GM21529 (cell line): ENCODE measurements at regions not wholly inside any gene's neighbourhood (a gene's known extent, or its start where the extent isn't known, plus 50 kb on each side); places are given as distances from the start of the nearest gene placed in this dataset.

Experiments used
- ATAC-seq: cut with Tn5 transposase; IDR thresholded peaks from one replicate; pipeline ENCODE4 v1.9.1; 2021; ENCODE audit not compliant: unreplicated experiment

DNA sequence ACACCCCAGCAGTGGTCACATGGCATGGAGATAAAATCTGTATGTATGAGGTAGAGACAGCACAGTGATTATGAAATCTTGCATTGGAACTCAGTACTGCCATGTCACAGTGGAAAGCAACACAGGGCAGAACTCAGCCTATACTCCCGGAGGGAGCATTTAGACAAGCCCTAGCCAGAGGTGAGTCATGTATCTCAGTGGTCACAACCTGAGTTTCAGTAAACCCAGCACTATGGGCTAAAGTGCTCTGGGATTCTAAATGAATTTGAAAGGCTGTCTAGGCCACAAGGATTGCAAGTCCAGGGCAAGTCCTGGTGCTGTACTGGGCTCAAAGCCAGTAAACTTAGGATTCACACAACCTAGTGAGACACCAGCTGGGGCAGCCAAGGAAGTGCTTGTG lies 1717.1 kb upstream of the RAG2 start:
- ATAC-seq, result no peak

DNA sequence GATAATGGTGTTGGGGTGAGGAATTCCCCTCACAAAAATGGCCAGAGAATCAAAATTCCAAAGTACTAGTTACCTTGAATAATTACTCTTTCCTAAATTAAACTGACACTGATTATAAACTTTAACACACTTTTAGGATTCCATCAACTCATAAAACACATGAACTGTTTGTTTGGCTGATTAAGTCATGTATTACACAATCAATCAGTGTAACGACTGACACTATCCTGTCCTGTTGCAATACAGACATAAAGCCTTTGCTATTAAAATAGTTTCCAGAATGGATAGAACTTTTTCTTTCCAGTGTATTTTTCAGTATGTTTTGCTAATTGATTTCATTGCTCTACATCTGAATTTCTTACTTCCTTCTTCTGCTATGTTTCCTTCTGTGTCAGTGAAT lies 1709.4 kb upstream of the RAG2 start:
- ATAC-seq, result no peak

DNA sequence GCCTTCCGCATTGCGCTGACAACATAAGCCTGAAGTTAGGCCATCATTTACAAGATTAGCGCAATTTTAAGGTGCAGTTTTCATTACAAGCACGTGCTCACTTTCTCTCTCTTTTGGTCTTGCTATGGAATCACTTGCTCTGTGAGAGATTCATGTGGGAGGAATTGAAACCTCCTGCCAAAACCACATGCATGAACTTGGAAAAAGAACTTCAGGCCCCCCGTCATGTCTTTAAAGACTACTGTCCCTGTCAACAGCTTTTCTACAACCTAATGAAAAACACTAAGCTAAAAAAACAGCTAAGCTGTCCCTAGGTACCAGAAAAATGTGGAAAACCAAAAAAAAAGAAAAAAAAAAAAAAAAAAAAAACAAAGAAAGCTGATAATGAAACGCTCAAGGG lies 1707.6 kb upstream of the RAG2 start:
- no peak for ATAC-seq

DNA sequence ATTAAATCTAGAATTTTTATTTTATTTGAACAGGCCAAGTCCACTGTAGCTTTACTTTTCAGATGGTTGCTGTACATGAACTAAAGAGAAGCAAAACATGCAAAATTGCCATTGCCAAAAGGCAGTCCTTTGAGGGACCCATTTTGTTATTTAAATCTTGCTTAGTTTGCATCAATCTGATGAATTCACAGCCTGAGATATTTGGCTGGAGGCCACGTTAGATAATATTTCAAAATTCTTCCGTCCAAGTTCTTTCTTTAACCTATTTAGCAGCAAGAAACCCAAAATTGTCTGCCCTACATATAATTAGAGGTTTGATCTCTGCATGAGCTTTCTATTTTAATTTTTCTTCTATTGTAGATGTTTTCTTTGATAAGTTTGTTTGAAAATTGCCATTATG lies 1706.9 kb upstream of the RAG2 start:
- no peak for ATAC-seq

DNA sequence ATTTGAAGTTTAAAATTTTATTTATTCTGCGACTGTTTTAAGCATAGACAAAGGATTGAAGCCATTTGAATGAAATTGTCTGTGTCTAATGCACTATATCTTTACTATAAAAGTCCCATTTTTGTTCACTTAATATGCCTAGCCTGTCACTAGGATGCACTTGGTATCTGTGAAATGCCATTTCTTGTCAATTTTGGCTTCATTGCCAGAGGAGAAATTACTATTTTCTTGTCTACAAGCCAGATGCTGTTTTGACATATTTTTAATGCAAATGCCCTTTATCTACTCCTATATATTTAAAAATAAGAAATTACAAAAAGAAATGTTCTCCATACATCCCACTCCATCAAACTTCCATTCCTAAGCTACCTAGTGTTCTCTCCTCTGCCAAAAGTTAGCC lies 1704.5 kb upstream of the RAG2 start:
- no peak for ATAC-seq

DNA sequence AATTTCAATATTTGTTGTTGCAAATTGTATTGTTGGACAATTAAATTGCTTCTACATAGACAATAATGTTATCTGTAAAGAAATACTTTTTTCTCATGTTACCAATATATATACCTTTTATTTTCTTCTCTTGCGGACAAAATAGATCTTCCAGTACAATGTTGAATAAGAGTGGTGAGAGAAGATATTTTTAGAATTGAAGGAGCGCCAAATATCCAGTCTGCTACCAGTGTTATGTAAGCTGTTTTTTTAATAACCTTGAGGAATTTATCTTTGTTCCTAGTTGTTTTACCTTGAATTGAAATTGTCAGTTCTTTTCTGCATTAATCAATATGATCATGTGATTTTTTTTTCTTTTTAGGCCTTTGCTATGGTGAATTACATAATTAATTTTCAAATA lies 1702.5 kb upstream of the RAG2 start:
- no peak for ATAC-seq

DNA sequence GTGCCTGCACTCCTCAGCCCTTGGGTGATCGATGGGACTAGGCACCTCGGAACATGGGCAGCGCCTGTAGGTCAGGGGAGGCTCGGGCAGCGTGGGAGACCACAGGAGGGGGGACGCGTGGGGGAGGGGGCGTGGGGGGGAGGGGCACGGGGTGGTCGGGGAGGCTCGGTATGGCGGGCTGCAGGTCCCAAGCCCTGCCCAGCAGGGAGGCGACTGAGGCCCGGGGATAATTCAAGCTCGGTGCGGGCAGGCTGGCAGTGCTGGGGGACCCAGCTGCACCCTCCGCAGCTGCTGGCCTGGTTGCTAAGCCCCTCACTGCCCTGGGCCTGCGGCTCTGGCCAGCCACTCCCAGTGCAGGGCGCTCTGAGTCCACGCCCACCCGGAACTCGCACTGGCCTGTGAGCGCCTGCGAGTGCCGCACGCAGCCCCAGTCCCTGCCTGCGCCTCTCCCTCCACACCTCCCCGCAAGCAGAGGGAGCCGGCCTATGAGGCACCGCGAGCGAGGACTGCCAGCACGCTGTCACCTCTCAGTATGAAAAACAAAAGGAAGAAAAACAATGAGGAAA lies 1698.3 kb upstream of the RAG2 start:
- no peak for ATAC-seq

DNA sequence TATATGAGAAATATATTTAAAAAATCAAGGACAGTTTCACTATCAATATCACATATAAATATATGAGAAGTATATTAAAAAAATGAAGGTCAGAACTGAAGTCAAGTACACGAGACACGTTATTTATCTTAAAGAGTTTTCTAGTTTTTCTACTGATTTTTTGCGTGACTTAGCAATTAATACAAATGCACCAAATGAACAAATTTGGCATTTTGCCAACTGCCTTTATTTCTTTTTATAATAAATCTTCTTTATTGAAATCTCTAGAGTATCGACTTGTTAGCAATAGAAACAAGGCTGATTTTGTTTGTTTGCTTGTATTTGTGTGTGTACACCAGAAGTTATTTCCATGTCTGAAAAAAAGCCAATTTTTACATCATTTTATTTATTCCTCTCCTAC lies 1684.7 kb upstream of the RAG2 start:
- no peak for ATAC-seq

DNA sequence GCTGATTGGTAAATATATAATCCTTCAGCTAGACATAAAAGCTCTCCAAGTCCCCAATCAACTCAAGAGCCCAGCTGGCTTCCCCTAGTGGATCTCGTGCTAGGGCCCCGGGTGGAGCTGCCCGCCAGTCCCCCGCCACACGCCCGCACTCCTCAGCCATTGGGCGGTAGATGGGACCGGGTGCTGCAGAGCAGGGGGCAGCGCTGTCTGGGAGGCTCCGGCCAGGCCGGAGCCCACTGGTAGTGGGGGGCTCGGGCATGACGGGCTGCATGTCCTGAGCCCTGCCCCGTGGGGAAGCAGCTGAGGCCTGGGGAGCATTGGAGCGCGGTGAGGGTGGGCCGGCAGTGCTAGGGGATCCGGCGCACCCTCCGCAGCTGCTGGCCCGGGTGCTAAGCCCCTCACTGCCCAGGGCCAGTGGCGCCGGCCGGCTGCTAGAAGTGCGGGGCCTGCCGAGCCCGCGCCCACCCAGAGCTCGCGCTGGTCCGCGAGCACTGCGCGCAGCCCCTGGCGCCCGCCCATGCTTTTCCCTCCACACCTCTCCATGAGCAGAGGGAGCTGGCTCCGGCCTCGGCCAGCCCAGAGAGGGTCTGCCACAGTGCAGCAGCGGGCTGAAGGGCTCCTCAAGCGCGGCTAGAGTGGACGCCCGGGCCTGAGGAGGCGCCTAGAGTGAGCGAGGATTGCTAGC lies 1680.6 kb upstream of the RAG2 start:
- ATAC-seq, result no peak

DNA sequence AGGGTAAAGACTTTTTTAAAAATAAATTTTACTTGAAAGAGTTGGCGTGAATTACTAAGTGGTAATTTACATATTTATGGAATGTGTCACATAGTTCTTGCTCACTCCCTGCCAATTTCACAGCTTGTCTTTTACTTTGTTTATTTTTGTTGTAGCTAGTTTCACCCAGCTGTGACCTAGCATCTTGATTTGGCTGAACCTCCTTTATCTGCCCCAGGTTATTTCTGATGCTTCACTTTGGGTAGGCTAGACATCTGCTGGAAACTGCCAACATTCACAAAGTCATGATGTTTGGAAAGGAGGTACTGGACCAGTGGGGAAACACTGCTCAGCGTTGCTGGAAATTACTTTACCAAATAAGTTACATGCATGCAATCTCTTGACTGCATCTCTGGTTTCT lies 1676.0 kb upstream of the RAG2 start:
- ATAC-seq, result no peak

DNA sequence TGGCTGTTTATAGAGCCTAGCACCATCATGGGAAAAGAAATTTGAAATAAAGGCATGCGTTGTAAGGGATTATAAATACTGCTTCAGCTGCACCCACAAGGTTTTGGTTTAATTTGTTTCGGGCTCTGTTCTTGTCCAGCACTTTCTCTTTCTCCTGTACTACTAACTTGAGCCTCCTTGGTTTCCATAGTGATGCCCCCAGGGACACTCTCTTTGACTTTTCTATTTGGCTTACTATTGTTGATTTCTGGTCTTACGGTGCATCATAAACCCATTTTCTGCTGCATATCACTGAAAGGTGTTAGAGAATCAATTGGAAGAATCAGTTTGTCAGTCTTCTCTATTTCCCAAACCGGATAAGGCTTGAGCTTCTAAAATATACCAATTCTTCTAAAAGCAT lies 1674.3 kb upstream of the RAG2 start:
- no peak for ATAC-seq

DNA sequence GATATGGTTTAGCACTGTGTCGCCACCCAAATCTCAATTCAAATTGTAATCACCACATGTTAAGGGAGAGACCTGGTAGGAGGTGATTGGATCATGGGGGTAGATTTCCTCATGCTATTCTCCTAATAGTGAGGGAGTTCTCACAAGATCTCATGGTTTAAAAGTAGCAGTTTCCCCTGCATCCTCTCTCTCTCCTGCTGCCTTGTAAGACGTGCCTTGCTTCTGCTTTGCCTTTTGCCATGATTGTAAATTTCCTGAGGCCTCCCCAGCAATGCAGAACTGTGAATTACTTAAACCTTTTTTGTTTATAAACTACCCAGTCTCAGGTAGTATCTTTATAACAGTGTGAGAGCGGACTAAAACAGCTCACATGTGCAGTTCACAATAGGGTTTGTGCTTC lies 1668.7 kb upstream of the RAG2 start:
- no peak for ATAC-seq

DNA sequence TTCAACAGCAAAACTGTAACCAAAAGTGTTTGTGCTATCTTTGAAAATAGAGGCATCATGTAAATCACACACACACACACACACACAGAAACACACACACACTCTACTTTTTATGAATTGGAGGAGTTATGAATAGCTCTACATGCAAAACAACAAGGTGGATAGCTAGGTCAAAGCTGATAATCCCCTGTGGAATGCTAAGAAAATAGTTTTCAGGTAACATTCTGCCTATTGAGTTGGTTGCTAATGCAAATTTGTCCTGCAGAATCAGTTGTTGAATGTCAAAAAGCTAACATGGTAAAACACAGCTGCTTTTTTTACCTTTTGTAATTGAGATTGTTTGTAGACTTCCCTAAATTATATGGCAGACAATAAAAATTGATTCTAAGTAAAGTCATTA lies 1658.4 kb upstream of the RAG2 start:
- no peak for ATAC-seq

DNA sequence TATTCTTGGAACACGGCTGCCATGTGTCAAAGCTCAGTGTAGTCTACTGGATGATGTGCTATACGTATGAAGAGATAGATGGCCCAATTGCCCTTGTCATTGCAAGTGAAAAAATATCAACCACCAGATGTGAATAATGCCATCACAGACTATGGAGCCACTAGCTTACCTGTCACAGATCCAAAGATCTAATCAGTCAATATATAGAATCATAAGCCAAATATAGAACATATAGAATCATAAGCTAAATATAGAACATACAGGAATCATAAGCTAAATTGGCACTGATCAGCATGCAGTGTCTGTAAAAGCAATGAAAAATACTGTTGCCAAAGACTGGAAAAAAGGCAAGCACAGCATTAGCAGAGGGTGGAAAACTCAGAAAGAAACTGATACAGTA lies 1656.9 kb upstream of the RAG2 start:
- no peak for ATAC-seq

DNA sequence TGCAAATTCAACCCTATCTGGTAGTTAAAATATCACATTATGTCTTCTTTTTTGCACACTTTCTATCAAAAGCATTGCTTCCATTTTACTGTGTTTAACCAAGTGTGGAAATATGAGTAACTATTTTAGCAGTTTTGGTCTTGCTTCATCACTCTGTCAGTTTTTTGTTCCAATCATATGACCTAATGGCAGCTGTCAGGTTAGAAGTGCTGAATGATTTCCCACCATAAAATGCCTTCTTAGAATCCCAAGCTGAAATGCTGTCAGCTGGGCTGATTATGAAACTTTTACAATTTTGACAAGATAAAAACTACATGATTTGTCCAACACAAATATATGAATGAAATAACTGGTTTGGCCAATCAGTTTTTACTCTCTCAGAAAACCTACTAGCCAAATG lies 1654.6 kb upstream of the RAG2 start:
- no peak for ATAC-seq

DNA sequence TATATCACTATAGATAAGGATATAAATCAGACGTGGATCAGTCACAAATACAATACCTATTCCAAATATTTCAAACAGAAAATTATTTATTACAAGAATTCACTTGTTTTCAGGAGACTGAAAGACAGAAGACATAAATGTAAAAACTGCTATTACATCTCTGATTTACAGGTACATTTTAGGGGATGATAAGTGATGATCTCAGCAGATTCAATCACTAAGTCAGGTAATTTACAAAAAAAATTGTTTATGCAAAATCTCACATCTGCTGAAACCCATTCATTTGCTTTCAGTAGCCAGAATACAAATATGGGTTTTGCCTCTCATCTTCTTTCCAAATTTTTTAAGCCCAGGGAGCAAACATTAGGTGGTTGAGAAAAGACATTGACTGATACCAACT lies 1648.4 kb upstream of the RAG2 start:
- ATAC-seq, result no peak

DNA sequence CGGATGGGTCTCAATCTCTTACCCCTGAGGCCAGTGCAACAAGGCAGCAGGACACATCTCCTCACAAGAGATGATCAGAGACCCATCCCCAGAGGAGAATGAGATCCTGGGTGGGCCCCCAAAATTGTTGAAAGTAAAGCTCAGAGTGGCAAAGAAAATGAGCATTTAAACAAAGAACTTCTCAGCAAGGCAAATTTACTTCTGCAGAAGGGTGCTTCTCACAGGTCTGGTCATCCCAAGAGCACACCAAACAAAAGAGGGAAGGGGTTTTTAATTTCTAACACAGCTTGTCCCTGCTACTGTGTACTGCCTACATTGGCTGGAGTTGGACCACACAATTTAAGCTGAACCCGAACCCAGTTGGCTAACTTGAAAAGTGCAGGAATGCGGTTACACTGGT lies 1628.6 kb upstream of the RAG2 start:
- no peak for ATAC-seq

DNA sequence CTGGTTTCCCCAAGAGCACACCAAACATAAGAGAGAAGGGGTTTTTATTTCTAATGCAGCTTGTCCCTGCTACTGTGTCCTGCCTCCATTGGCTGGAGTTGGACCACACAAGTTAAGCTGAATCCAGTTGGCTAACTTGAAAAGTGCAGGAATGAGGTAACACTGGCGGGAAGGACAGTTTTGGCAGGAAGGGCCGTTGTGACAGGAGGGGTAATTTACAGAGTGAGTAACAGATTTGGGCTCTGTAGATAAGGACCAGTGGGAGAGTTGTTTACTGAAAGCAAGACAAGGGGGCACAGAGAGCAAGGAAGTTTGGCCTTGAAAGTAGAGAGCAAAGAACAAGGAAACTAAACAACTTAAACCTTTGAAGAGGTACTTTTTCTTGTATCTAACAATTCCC lies 1623.3 kb upstream of the RAG2 start:
- ATAC-seq, result no peak

DNA sequence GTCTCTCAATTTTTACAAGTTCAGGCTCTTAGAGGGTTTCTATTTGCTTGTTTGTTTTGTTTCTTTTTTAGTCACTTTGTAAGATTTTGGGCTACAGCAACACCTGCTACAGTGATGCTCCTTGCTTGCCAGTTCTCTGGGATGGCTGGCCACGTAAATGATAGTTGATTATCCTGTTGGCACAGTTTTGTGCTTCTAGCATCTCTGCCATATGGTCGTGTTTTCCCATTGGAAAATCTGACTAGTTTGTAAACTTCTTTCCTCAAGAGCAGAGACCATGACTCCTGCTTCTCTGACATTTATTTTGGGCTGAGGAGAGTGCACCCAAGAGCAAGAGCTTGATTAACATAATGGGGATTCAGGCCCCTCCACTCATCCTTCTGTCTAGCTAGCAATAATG lies 1621.6 kb upstream of the RAG2 start:
- no peak for ATAC-seq

DNA sequence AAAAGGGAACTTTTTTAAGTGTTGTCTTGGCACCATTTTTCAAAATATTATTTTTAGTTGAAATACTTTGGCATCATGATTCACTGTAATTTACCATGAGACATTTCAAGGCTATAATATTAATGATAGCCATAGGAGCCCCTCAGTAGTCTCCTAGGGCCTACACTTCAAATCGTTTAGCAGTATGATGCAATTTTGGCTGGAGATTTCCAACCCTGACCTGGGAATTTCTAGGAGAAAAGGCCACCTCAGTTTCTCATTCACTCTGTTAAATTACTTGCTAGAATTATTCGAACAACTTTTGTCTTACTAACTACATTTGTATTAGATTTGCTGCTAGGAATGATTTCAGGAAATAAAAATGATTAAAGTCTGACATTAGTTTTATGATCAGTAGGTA lies 1610.9 kb upstream of the RAG2 start:
- no peak for ATAC-seq

DNA sequence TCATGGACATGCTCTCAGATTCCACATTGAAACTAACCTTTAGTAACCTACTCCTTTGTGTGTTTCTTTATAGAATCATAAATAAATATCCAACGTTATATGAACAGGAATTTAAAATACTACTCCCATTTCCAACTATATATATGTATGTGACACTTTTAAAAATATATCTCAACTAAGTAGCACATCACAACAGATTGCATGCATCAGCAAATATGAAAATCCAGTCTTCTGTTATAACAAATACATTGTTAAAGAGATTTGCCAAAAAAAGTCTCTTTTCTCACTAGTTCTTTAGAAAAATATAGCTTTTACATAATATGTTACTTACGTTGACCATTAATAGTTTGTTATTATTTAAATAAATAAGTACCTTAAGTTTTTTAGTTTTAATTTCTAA lies 1608.6 kb upstream of the RAG2 start:
- ATAC-seq, result no peak

DNA sequence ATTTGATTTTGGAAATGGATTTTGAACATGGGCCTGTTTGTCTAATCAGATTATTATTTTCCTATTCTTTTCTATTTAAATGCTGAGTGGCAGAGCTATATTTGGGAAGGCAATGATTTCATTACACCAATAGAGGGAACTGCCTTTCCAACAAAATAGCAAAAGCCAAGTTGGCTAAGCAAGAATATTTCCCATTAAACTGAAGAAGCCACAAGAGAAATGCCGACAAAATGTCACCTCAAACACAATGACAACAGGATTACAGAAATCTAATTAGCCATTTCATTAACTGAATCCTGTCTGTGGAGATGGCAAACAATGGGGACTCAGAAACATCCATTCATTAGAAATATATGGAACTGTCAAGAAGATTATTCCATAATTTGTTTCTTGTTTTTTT lies 1593.1 kb upstream of the RAG2 start:
- no peak for ATAC-seq

DNA sequence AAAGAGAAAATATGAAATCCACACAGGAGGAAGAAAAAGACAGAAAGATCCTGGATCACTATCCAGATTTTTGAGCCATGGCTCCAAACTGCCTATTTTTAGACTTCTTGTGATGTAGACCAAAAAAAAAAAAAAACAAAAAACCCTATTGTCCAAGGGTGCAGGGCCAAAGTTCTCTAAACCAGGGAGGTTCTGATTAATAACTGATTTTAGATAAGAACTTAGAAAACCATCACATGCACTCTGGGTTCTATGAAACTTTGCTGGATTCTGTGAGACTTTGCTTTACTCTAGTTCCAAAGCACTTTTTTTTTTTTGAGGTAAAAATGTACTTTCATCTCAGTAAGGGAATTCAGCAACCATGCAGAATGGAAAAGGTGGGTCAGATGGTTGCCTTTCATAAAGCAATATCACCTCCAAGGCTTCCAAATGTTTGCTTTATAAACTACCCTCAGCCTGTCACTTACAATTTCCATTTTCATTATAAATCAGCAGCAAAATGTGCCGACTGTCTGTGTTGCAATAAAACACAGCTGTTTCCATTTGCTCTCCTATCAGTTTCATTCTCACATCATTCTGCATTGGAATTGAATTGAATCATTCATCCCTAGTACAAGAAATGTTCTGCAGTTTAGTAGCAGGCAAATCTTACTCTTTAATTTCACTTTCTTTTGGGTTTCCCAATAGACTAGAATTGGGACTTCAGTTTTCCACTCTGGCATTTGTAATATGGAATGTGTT lies 1584.3 kb upstream of the RAG2 start:
- ATAC-seq, result no peak
